ENCODE measurements at regions not wholly inside any gene's neighbourhood (a gene's known extent, or its start where the extent isn't known, plus 50 kb on each side); places are given as distances from the start of the nearest gene placed in this dataset.
"Not testable (repeated sequence)": the region's sequence is repeated elsewhere in the genome, so short reads cannot be mapped to it uniquely, and the experiment has no call there.

GRCh38 chr12:31895449-31896150 lies 63.6 kb upstream of the RESF1 start:
- Histone ChIP-seq H3K4me2 (no peak overlapping the region), H3F3A (ENCODE audit: low read depth) (no peaks in the 10 kb centered on the region), H3K79me2 (ENCODE audit: low read depth) (no peaks in the 10 kb centered on the region), H2AFZ (replicated peaks) (peak overlapping the region; percentile 26), H3K27me3 (no peaks in the 10 kb centered on the region), H3K4me1 (peaks cover 3% of the 10 kb centered on the region), H3K9me3 (ENCODE audit: low read depth) (no peaks in the 10 kb centered on the region), H3K36me3 (no peaks in the 10 kb centered on the region), H4K20me1 (ENCODE audit: low read depth) (no peaks in the 10 kb centered on the region), H3K4me3 (no peak overlapping the region), H3K9ac (no peak overlapping the region), H3K27ac (no peak overlapping the region)
- DNase-seq (ENCODE audit: low spot score) = no peak
- Mint-ChIP-seq H3K27me3 (ENCODE audit: insufficient read depth, low read depth) (peaks cover 3% of the 10 kb centered on the region), H3K4me1 (peaks cover 8% of the 10 kb centered on the region), H3K27ac (peak overlapping the region; percentile 78), H3K9me3 (peaks cover 6% of the 10 kb centered on the region), H3K4me3 (no peak overlapping the region), H3K36me3 (no peaks in the 10 kb centered on the region)
- TF ChIP-seq EZH2 (IDR thresholded peaks at IDR 0.05) (no peak), EZH2phosphoT487 (IDR thresholded peaks at IDR 0.05) (no peak), CTCF (IDR thresholded peaks at IDR 0.05) (no peak)

DNA sequence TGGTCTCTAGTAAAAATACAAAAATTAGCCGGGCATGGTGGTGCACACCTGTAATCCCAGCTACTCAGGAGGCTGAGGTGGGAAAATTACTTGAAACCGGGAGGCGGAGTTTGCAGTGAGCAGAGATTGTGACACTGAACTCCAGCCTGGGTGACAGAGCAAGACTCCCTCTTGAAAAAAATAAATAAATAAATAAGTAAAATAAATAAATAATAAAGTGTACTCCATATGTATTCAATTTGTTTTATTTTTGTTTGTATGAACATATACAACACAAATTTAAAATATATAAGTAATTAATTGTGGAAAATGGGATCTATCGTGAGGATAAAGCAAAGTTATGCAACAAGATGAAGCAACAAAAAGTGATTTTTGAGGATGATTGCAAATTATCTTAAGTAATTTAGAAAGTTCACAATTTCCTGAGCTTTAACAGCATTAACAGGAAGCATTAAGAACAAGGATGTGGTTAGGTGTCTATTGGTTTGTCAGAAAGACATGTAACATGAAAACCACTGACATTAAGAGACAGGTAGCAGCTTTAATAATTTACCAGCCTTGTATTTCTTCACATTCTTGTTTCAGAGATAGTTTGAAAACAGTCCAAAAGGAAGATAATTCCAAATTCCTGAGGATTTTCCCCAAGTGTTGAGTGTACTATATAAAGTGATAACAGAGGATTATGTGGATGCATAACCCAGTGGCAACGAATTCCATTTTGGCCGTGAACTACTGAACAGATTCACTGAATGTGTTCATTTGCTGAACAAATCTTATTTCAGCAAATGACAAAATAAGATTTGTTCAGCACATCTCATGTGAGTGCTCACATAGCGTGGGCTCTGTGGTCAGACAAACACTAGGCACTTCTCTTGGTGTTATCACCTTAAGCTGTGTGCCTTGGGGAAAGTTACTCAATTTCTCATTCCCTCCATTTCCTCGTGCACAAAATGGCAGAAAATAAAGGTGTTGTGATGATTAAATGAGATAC lies 68.6 kb upstream of the RESF1 start:
- no peaks in the 10 kb centered on the region for H3F3A ChIP-seq (ENCODE audit: low read depth)
- Mint-ChIP-seq H3K9me3 (peaks cover 9% of the 10 kb centered on the region), H3K36me3 (no peaks in the 10 kb centered on the region), H3K4me3 (no peak overlapping the region), H3K27ac (no peak overlapping the region), H3K27me3 (ENCODE audit: insufficient read depth, low read depth) (peaks cover 3% of the 10 kb centered on the region), H3K4me1 (no peaks in the 10 kb centered on the region)
- H3K27me3 ChIP-seq = no peaks in the 10 kb centered on the region
- no peak overlapping the region for H3K9ac ChIP-seq
- no peak overlapping the region for H3K4me3 ChIP-seq
- H3K9me3 ChIP-seq (ENCODE audit: low read depth) = no peaks in the 10 kb centered on the region
- no peak for DNase-seq (ENCODE audit: low spot score)
- no peaks in the 10 kb centered on the region for H4K20me1 ChIP-seq (ENCODE audit: low read depth)
- H3K79me2 ChIP-seq (ENCODE audit: low read depth) = no peaks in the 10 kb centered on the region
- H3K36me3 ChIP-seq = no peaks in the 10 kb centered on the region
- H2AFZ ChIP-seq (replicated peaks) = no peak overlapping the region
- H3K4me2 ChIP-seq = no peak overlapping the region
- no peak for TF ChIP-seq CTCF (IDR thresholded peaks at IDR 0.05)
- TF ChIP-seq EZH2 (IDR thresholded peaks at IDR 0.05) = no peak
- TF ChIP-seq EZH2phosphoT487 (IDR thresholded peaks at IDR 0.05) = no peak
- H3K4me1 ChIP-seq = no peaks in the 10 kb centered on the region
- no peak overlapping the region for H3K27ac ChIP-seq

GRCh38 chr12:31887109-31887811 lies 72.0 kb upstream of the RESF1 start:
- Histone ChIP-seq H3K4me2 (no peak overlapping the region), H3K9ac (no peak overlapping the region), H3K4me3 (no peak overlapping the region), H3F3A (ENCODE audit: low read depth) (no peaks in the 10 kb centered on the region), H3K4me1 (no peaks in the 10 kb centered on the region), H3K27me3 (no peaks in the 10 kb centered on the region), H3K27ac (no peak overlapping the region), H2AFZ (replicated peaks) (no peak overlapping the region), H3K79me2 (ENCODE audit: low read depth) (no peaks in the 10 kb centered on the region), H3K36me3 (no peaks in the 10 kb centered on the region), H3K9me3 (ENCODE audit: low read depth) (no peaks in the 10 kb centered on the region), H4K20me1 (ENCODE audit: low read depth) (no peaks in the 10 kb centered on the region)
- DNase-seq (ENCODE audit: low spot score) = no peak
- no peaks in the 10 kb centered on the region for H3K4me1 Mint-ChIP-seq
- no peaks in the 10 kb centered on the region for H3K36me3 Mint-ChIP-seq
- TF ChIP-seq CTCF (IDR thresholded peaks at IDR 0.05) (no peak), EZH2 (IDR thresholded peaks at IDR 0.05) (no peak), EZH2phosphoT487 (IDR thresholded peaks at IDR 0.05) (no peak)
- peaks cover 11% of the 10 kb centered on the region for H3K9me3 Mint-ChIP-seq
- no peak overlapping the region for H3K4me3 Mint-ChIP-seq
- H3K27me3 Mint-ChIP-seq (ENCODE audit: insufficient read depth, low read depth) = no peaks in the 10 kb centered on the region
- no peak overlapping the region for H3K27ac Mint-ChIP-seq

- H2AFZ ChIP-seq (replicated peaks); H3K79me2 ChIP-seq (ENCODE audit: low read depth); DNase-seq (ENCODE audit: low spot score); H3K4me3 Mint-ChIP-seq; H3K27me3 ChIP-seq; H3K9me3 ChIP-seq (ENCODE audit: low read depth); H3K27ac ChIP-seq; H3K9me3 Mint-ChIP-seq; H3K9ac ChIP-seq; H3K36me3 Mint-ChIP-seq; H3K27ac Mint-ChIP-seq; H3F3A ChIP-seq (ENCODE audit: low read depth); H3K4me2 ChIP-seq; H4K20me1 ChIP-seq (ENCODE audit: low read depth); H3K36me3 ChIP-seq; H3K4me1 ChIP-seq; H3K27me3 Mint-ChIP-seq (ENCODE audit: insufficient read depth, low read depth); H3K4me3 ChIP-seq; H3K4me1 Mint-ChIP-seq: not testable (repeated sequence)
Observed at GRCh38 chr12:31882682-31883081, 76.5 kb upstream of the RESF1 start.

Data from neural progenitor cell (in vitro differentiated cells).